GM21825 (cell line): ENCODE measurements at regions not wholly inside any gene's neighbourhood (a gene's known extent, or its start where the extent isn't known, plus 50 kb on each side); places are given as distances from the start of the nearest gene placed in this dataset.

Experiments used
- ATAC-seq: cut with Tn5 transposase; IDR thresholded peaks from one replicate; pipeline ENCODE4 v1.9.1; 2021; ENCODE audit warnings: mild to moderate bottlenecking, moderate library complexity; ENCODE audit not compliant: unreplicated experiment

GRCh38 chr5:8606231-8606630, 737.3 kb downstream of the MTRR start:
- no peak for ATAC-seq

- no peak for ATAC-seq
These were observed 742.1 kb downstream of the MTRR start for GRCh38 chr5:8611067-8611466.

- ATAC-seq = no peak
These were observed 744.2 kb downstream of the MTRR start for GRCh38 chr5:8613078-8613685.

GRCh38 chr5:8615142-8615858, 746.4 kb downstream of the MTRR start:
- no peak for ATAC-seq

DNA sequence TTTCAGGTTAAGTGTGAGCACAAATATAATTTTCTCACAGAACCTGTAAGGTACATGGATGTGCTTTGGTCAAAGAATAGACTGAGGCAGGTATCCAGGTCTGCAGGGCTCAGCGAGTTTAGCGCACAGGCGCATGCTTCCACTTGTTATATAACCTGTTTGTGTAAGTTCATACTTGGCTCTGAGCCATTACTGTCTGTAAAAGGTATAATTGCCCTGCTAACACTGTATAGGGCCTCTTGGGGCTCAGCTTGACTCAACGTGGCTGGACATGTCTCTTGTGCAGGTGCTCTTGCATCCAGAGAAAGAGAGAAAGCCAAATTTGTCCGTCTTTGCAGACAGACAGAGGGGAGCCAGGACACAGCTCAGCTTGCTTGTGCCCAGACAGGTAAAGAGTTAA, 759.6 kb downstream of the MTRR start:
- no peak for ATAC-seq

- no peak for ATAC-seq
These were observed 764.3 kb downstream of the MTRR start for GRCh38 chr5:8633259-8633658.

GRCh38 chr5:8633696-8634095, 764.7 kb downstream of the MTRR start:
- no peak for ATAC-seq

GRCh38 chr5:8634219-8634618, 765.3 kb downstream of the MTRR start:
- ATAC-seq = no peak

DNA sequence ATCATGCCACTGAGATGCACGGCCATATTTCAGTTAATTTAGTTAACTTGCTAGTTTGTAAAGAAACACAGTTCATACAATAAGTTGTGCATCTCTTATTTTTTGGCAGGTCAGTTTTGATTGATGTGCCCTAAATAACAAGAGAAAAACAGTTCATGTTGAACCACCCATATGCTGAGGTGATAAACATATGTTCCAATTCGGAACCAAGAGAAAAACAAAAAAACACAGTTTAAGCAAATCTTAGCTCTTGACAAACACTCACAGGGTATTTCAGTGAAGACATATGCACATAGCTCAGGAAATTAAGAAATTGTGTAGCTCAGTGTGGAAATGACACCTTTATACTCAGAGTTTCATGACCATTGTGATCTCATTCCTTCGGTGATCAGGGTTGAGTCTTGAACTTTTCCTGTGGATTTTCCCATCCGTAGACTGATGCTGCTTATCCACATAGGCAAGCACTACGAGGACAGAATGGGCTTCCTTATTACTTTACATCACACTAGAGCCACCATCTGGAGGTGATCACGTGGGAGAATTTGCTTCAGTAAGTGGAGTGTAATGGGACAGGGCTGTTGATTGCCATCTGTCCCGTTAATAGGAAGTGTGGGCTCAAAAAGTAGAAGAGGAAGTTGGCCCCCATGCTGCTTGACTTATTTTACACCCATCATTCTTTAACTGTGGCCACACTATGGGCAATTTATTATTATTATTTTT, 773.0 kb downstream of the MTRR start:
- no peak for ATAC-seq

DNA sequence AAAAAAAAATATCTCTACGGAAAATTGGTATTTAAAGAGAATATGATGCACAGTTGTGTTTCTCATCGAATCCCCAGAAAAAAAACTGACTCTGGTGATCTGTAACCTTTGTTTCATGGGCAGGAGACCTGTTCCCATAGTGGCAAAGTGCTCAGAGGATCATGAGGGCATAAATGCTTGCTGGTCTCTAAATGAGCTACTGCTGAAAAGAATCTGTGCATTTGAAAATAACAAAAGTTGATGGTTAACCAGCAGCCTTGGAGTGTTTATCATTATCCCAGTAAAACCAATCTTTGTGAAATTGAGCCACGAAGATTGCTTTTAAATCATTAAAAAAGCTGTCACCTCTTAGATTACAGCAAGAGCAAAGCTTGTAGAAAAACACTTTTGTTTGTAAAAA, 775.4 kb downstream of the MTRR start:
- no peak for ATAC-seq

DNA sequence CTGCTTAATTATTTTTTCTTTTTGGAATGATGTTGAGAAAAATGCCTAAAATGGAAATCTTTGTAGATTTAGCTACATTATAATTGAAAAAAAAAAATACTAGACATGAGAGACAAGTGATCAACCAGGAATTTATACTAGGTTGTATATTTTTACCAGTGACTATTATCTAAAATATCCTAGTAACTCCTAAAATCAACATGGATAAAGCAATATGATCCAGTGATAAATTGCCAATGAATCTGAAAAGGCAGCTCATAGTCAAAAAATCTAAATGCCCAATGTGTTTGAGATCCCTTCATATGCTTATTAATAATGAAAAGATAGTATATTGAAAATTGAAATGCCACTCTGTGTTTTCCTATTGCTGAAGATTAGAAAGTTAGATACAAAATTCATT, 778.2 kb downstream of the MTRR start:
- ATAC-seq = no peak

DNA sequence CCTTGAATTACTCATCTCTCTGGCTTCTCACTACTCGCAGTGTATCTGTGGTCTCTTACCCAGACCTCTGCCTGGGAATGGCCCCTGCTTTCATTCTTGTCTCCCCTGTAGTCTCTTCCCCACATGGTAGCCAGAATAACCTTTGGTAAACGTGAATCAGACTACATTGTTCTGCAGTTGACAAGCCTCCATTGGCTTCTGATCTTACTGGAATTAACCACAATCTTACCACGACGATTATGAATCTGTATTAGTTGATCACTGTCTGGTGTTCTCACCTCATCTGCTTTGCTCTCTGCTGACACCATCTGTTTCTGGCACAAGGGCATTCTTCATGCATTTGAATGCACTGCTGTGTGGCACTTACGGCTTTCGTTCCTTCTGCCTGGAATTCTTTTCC, 781.2 kb downstream of the MTRR start:
- ATAC-seq = no peak

DNA sequence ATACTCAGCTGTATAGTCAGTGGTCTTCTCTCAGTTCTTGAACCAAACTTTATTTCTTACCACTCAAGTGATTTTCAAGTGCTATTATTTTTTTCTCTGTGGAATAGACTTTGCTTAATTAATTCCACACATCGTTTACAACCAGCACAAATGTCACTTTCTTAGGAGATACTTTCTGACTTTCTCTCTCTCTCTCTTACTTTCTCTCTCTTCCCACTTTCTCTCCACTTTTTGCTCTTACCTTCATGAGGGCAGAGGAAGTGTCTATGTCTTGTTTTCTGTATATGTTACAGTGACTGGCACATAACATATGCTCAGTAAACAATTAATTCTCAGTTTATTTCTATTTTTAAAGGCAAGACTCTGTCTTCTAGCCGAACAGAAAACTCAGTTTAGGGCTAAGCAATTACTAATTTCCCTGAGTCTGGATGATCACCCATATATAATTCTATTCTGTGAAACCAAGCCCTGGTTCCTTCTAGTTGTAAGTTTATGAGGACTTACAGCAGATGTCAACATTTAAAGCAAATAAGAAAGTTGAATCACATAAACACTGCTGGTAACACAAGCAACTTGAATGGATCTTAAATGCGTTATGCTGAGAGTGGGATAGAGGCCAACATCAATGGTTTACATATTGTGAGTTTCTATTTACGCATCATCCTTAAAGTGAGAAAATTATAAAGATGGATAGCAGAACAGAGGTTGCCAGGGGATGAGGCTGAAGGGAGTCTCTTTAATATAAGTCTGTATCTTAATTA, 791.4 kb downstream of the MTRR start:
- no peak for ATAC-seq

- ATAC-seq = no peak
These were observed 794.4 kb downstream of the MTRR start for GRCh38 chr5:8663374-8663773.

GRCh38 chr5:8675182-8675581, 806.2 kb downstream of the MTRR start:
- ATAC-seq = no peak

GRCh38 chr5:8676695-8677094, 807.7 kb downstream of the MTRR start:
- no peak for ATAC-seq

- ATAC-seq = no peak
These were observed 813.4 kb downstream of the MTRR start for GRCh38 chr5:8682381-8682780.

- ATAC-seq = no peak
These were observed 814.5 kb downstream of the MTRR start for GRCh38 chr5:8683496-8683895.

GRCh38 chr5:8685704-8686103, 816.8 kb downstream of the MTRR start:
- no peak for ATAC-seq

GRCh38 chr5:8686707-8687106, 817.8 kb downstream of the MTRR start:
- no peak for ATAC-seq

GRCh38 chr5:8689773-8690172, 820.8 kb downstream of the MTRR start:
- no peak for ATAC-seq

GRCh38 chr5:8691221-8691620, 822.3 kb downstream of the MTRR start:
- no peak for ATAC-seq
